Activated CD4-positive, alpha-beta memory T cell treated with anti-CD3 and anti-CD28 coated beads for 36 hours (primary cell): ENCODE measurements at regions not wholly inside any gene's neighbourhood (a gene's known extent, or its start where the extent isn't known, plus 50 kb on each side); places are given as distances from the start of the nearest gene placed in this dataset.

ENCODE experiments used
- CTCF ChIA-PET: fragments of 350-600 bp; sonication (Branson Sonifier 250); formaldehyde crosslinking; loops from one replicate; lab custom pipeline; 2021; ENCODE audit warnings: antibody characterized with exemption, inconsistent platforms; lab: Charles Lee
- POLR2A ChIA-PET: fragments of 350-600 bp; sonication (Branson Sonifier 250); formaldehyde crosslinking; loops from one replicate; lab custom pipeline; 2021; ENCODE audit warnings: antibody characterized with exemption; lab: Charles Lee
- DNase-seq: peaks from one replicate; pipeline ENCODE4 v3.0.0-alpha.2; 2020
- H3K27ac Mint-ChIP-seq: one replicate; pipeline ENCODE4 v1.8.0; 2021; ENCODE audit warnings: mixed read lengths
- H3K27me3 Mint-ChIP-seq: one replicate; pipeline ENCODE4 v1.8.0; 2021; ENCODE audit warnings: mixed read lengths
- H3K36me3 Mint-ChIP-seq: one replicate; pipeline ENCODE4 v1.8.0; 2021; ENCODE audit warnings: mixed read lengths
- H3K4me1 Mint-ChIP-seq: one replicate; pipeline ENCODE4 v1.8.0; 2021; ENCODE audit warnings: low read depth, mixed read lengths
- H3K4me3 Mint-ChIP-seq: one replicate; pipeline ENCODE4 v1.8.0; 2021; ENCODE audit warnings: mild to moderate bottlenecking, mixed read lengths
- H3K9me3 Mint-ChIP-seq: one replicate; pipeline ENCODE4 v1.8.0; 2021; ENCODE audit warnings: mixed read lengths
- intact Hi-C: fragments of 100-400 bp; cut with micrococcal nuclease; formaldehyde crosslinking; loops from one replicate; pipeline ENCODE4 v1.15.1; 2023

GRCh38 chr10:83935911-83936310 lies 203.4 kb upstream of the GHITM start:
- CTCF ChIA-PET = no interaction called here
- H3K27me3 Mint-ChIP-seq = no peaks in the 10 kb centered on the region
- POLR2A ChIA-PET = no interaction called here

GRCh38 chr10:83937161-83937560 lies 202.1 kb upstream of the GHITM start:
- H3K4me1 Mint-ChIP-seq = no peaks in the 10 kb centered on the region
- intact Hi-C loops = no loop called here
- POLR2A ChIA-PET = no interaction called here
- H3K4me3 Mint-ChIP-seq = no peak overlapping the region
- H3K36me3 Mint-ChIP-seq = no peaks in the 10 kb centered on the region
- no peaks in the 10 kb centered on the region for H3K9me3 Mint-ChIP-seq
- no peaks in the 10 kb centered on the region for H3K27me3 Mint-ChIP-seq
- DNase-seq = no peak
- H3K27ac Mint-ChIP-seq = no peak overlapping the region
- CTCF ChIA-PET = no interaction called here

More at GRCh38 chr10:83935911-83936310, 203.4 kb upstream of the GHITM start:
- no peaks in the 10 kb centered on the region for H3K36me3 Mint-ChIP-seq
- no peak overlapping the region for H3K27ac Mint-ChIP-seq
- no peak for DNase-seq
- intact Hi-C loops = no loop called here
- H3K4me3 Mint-ChIP-seq = no peak overlapping the region
- no peaks in the 10 kb centered on the region for H3K9me3 Mint-ChIP-seq
- H3K4me1 Mint-ChIP-seq = no peaks in the 10 kb centered on the region

GRCh38 chr10:83937826-83938225 lies 201.5 kb upstream of the GHITM start:
- no peak overlapping the region for H3K27ac Mint-ChIP-seq
- H3K4me3 Mint-ChIP-seq = no peak overlapping the region
- no peak for DNase-seq
- H3K4me1 Mint-ChIP-seq = no peaks in the 10 kb centered on the region
- ChIA-PET CTCF (no interaction called here), POLR2A (no interaction called here)
- no peaks in the 10 kb centered on the region for H3K27me3 Mint-ChIP-seq
- intact Hi-C loops = no loop called here
- no peaks in the 10 kb centered on the region for H3K9me3 Mint-ChIP-seq
- no peaks in the 10 kb centered on the region for H3K36me3 Mint-ChIP-seq

GRCh38 chr10:83941189-83941588 lies 198.1 kb upstream of the GHITM start:
- Mint-ChIP-seq H3K9me3 (no peaks in the 10 kb centered on the region), H3K4me1 (no peaks in the 10 kb centered on the region), H3K27me3 (no peaks in the 10 kb centered on the region), H3K4me3 (no peak overlapping the region), H3K27ac (no peak overlapping the region), H3K36me3 (no peaks in the 10 kb centered on the region)
- ChIA-PET CTCF (no interaction called here), POLR2A (no interaction called here)
- intact Hi-C loops = no loop called here
- no peak for DNase-seq

GRCh38 chr10:83942410-83942809 lies 196.9 kb upstream of the GHITM start:
- H3K4me3 Mint-ChIP-seq = no peak overlapping the region
- H3K9me3 Mint-ChIP-seq = no peaks in the 10 kb centered on the region
- no peaks in the 10 kb centered on the region for H3K4me1 Mint-ChIP-seq
- no peak overlapping the region for H3K27ac Mint-ChIP-seq
- DNase-seq = no peak
- POLR2A ChIA-PET = no interaction called here
- H3K27me3 Mint-ChIP-seq = no peaks in the 10 kb centered on the region
- intact Hi-C loops = no loop called here
- H3K36me3 Mint-ChIP-seq = no peaks in the 10 kb centered on the region
- CTCF ChIA-PET = no interaction called here

GRCh38 chr10:83943049-83943448 lies 196.3 kb upstream of the GHITM start:
- DNase-seq = no peak
- ChIA-PET POLR2A (no interaction called here), CTCF (no interaction called here)
- Mint-ChIP-seq H3K27me3 (peaks cover 4% of the 10 kb centered on the region), H3K4me1 (no peaks in the 10 kb centered on the region), H3K9me3 (no peaks in the 10 kb centered on the region), H3K27ac (no peak overlapping the region), H3K36me3 (no peaks in the 10 kb centered on the region), H3K4me3 (no peak overlapping the region)
- intact Hi-C loops = no loop called here

- ChIA-PET POLR2A (no interaction called here), CTCF (no interaction called here)
- no peak overlapping the region for H3K27ac Mint-ChIP-seq
- no peak overlapping the region for H3K4me3 Mint-ChIP-seq
- no peaks in the 10 kb centered on the region for H3K4me1 Mint-ChIP-seq
- H3K27me3 Mint-ChIP-seq = peaks cover 4% of the 10 kb centered on the region
- no peak for DNase-seq
- intact Hi-C loops = no loop called here
- H3K9me3 Mint-ChIP-seq = no peaks in the 10 kb centered on the region
- H3K36me3 Mint-ChIP-seq = no peaks in the 10 kb centered on the region
Observed at GRCh38 chr10:83943920-83944319, 195.4 kb upstream of the GHITM start.

GRCh38 chr10:83945982-83946718 lies 193.2 kb upstream of the GHITM start:
- Mint-ChIP-seq H3K4me3 (no peak overlapping the region), H3K9me3 (no peaks in the 10 kb centered on the region), H3K27ac (no peak overlapping the region), H3K36me3 (no peaks in the 10 kb centered on the region), H3K4me1 (no peaks in the 10 kb centered on the region), H3K27me3 (peaks cover 4% of the 10 kb centered on the region)
- POLR2A ChIA-PET = no interaction called here
- CTCF ChIA-PET = no interaction called here
- DNase-seq = no peak
- intact Hi-C loops = no loop called here

GRCh38 chr10:83952314-83952713 lies 187.0 kb upstream of the GHITM start:
- H3K36me3 Mint-ChIP-seq = no peaks in the 10 kb centered on the region
- intact Hi-C loops = no loop called here
- H3K9me3 Mint-ChIP-seq = no peaks in the 10 kb centered on the region
- ChIA-PET POLR2A (no interaction called here), CTCF (no interaction called here)
- no peak overlapping the region for H3K27ac Mint-ChIP-seq
- H3K4me1 Mint-ChIP-seq = no peaks in the 10 kb centered on the region
- no peak overlapping the region for H3K4me3 Mint-ChIP-seq
- no peak for DNase-seq
- H3K27me3 Mint-ChIP-seq = peaks cover 5% of the 10 kb centered on the region

GRCh38 chr10:83953589-83953988 lies 185.7 kb upstream of the GHITM start:
- ChIA-PET POLR2A (no interaction called here), CTCF (no interaction called here)
- H3K4me3 Mint-ChIP-seq = no peak overlapping the region
- H3K36me3 Mint-ChIP-seq = no peaks in the 10 kb centered on the region
- H3K9me3 Mint-ChIP-seq = no peaks in the 10 kb centered on the region
- intact Hi-C loops = no loop called here
- H3K4me1 Mint-ChIP-seq = no peaks in the 10 kb centered on the region
- no peak for DNase-seq
- no peak overlapping the region for H3K27ac Mint-ChIP-seq
- peaks cover 2% of the 10 kb centered on the region for H3K27me3 Mint-ChIP-seq

- Mint-ChIP-seq H3K27me3 (peaks cover 2% of the 10 kb centered on the region), H3K4me1 (no peaks in the 10 kb centered on the region), H3K9me3 (no peaks in the 10 kb centered on the region), H3K4me3 (no peak overlapping the region), H3K27ac (no peak overlapping the region), H3K36me3 (no peaks in the 10 kb centered on the region)
- DNase-seq = no peak
- intact Hi-C loops = no loop called here
- CTCF ChIA-PET = no interaction called here
- POLR2A ChIA-PET = no interaction called here
Observed at GRCh38 chr10:83954193-83954799, 185.0 kb upstream of the GHITM start.

GRCh38 chr10:83955406-83955805 lies 183.9 kb upstream of the GHITM start:
- DNase-seq = no peak
- POLR2A ChIA-PET = no interaction called here
- intact Hi-C loops = no loop called here
- Mint-ChIP-seq H3K4me3 (no peak overlapping the region), H3K27ac (no peak overlapping the region), H3K4me1 (peaks cover 2% of the 10 kb centered on the region), H3K36me3 (no peaks in the 10 kb centered on the region), H3K9me3 (no peaks in the 10 kb centered on the region), H3K27me3 (peaks cover 2% of the 10 kb centered on the region)
- CTCF ChIA-PET = no interaction called here
